H54 (cell line): ENCODE measurements at regions not wholly inside any gene's neighbourhood (a gene's known extent, or its start where the extent isn't known, plus 50 kb on each side); places are given as distances from the start of the nearest gene placed in this dataset.

Source experiments
- DNase-seq: peaks from one replicate; pipeline ENCODE4 v3.0.0; 2011; ENCODE audit warnings: low spot score, mixed read lengths; ENCODE audit not compliant: insufficient read length
- FAIRE-seq: peaks from 3 replicates; lab custom pipeline; 2011; peaks lifted over from hg19 to GRCh38; lab: Jason Lieb, UNC
- POLR2A ChIP-seq: IDR thresholded peaks from 2 replicates; pipeline ENCODE4 v1.6.1; 2011; ENCODE audit warnings: low read depth, mild to moderate bottlenecking, low read length

DNA sequence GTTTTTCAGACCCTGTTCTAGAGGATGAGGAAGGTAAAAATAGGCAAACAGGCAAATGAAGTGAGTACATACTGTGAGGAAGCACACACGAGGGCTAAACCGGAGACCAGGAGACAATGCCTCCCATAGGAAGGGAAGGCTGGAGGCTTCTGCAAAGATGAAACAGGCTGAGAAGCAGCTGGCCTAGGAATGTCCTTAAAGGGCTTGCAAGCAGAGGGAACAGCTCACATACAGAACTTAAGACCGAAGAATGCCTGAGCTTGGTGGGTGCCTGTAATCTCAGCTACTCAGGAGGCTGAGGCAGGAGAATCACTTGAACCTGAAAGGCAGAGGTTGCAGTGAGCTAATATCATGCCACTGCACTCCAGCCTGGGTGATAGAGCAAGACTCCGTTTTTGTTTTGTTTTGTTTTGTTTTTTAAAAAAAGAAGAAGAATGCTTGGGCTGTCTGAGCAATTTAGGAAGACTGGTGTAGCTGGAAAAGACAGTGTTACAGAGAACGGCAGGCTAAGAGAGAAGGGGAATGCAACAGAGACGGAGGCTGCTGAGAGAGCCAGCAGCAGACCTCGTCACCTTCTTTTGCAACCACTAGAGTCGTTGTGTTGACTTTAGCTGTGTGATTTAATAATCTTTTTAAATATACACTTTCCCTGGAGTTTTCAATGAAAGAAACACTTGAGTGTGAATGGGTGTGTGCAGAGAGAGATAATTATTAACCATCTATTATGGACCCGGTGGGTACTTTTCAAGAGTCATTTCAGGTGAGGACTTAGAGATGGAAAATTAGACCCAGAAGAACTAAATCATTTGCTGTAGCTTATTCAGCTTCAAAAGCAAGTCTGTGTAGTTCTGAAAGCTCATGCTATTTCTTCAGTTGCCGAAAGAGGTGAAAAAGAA, 232.8 kb downstream of the GALR1 start:
- DNase-seq, result no peak
- no peak for TF ChIP-seq POLR2A
- FAIRE-seq, result no peak

DNA sequence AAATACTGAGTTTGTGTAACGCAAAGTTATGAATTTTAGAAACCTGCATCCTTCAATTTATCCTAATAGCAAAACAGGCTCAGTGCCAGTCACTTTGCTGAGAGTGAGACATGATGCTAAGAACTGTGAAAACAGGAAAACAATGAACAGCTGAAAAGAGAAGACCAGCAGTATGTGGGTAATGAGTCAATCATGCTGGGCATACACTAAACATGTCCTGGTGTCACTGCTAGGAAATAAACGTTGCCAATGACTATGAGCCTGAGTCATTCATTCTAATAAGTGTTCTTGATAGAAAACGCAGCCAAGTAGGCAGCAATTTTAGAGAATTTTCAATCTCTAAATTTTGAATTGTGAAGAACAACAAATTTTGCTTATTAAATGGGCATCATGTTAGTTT, 237.3 kb downstream of the GALR1 start:
- DNase-seq (no peak), FAIRE-seq (no peak)
- no peak for TF ChIP-seq POLR2A

DNA sequence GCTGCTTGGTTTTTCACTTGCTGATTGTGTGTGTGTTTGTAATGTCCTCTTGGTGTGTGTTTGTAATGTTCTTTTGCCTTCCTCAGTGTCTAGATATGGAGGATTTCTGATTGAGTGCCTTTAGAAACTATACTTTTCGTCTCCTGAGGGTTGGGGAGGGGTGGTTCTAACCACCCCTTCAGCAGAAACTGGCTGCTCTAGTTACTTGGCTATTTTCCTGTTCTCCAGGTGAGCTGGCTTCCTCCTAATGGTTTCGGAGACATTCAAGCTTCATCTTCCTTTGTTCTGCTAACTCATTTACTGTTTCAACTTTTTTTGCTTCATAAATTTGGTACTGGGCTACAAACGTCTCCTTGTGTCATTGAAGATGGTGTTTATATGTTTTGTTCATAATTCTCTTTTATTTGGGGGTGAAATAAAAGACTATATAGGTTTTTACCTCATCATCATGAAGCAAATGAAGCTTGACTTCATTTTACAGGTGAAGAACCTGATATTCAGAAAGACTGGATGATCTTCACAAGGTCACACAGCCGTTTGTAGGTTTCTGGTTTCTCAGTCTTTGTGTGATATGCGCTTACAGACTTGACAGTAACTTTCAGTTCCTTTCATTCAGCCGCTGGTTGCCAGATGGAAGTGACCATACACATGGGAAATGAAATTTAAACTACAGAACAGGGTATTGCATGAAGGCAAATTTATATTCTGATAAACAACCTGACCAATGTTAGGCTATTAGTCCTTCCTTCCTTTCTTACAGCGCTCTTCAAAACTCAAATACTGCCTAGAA, 238.5 kb downstream of the GALR1 start:
- DNase-seq (no peak), FAIRE-seq (no peak)
- TF ChIP-seq POLR2A, result no peak

DNA sequence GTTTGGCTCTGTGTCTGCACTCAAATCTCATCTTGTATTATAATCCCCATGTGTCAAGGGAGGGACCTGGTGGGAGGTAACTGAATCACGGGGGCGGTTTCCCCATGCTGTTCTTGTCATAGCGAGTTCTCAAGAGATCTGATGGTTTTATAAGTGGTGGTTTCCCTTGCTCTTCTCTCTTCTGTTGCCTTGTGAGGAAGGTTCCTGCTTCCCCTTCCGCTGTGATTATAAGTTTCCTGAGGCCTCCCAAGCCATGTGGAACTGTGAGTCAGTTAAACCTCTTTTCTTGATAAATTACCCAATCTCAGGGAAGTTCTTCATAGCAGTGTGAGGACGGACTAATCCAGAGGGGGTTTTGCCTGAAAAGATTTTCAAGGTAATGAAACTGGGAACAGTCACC, 245.4 kb downstream of the GALR1 start:
- DNase-seq, result no peak
- no peak for FAIRE-seq

DNA sequence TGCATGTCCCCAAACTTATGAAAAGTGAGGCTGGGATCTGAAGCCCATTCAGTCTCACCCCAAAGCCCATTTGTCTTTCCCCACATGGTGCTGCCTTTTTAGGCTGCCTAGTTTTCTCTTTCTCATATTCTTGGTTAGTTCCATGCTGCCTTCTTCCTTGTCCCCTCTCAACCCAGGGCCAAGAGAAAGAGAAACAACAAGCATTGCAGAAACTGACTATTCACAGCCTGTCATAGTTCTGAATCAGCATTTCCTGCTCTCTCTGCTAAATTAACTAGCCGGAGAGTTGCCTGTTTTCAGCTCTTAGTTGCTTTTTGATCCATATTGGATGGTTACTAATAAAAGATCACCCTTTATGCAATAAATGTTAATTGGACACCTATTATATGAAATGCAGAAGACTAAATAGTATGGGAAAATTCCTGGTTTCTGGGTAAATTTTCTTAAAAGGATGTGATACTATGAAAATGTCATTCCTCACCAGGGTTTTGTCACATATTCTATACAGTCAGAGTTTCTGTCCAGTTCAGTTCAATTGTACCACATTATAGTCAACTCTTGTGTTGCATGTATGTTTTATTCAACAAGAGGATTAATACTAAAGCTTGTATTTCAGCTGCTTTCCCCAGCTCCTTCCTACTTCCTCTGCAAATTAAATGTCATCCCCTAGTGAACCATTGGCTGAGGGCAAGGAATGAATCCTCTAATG, 246.5 kb downstream of the GALR1 start:
- DNase-seq, result no peak
- FAIRE-seq, result no peak
- TF ChIP-seq POLR2A, result no peak

More for the DNA sequence above, 245.4 kb downstream of the GALR1 start:
- TF ChIP-seq POLR2A, result no peak

DNA sequence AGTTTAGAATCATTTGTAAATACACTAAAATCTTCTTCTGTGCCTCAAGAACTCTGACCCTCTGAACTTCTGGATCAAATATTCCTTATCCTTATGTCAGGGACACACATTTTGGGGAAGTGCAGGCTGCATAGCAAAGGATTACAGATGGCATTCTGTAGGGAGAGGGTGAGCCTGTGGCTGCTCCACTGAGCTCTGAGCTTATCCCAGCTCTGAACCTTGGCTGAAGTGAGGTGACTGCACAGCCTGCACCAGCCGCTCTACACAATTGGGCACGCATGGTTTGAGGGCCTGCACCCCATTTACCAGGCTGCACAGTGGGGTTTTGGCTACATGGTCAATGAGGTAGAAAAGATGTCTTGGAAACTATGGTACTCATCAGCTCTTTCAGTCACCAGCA, 251.6 kb downstream of the GALR1 start:
- DNase-seq, result no peak
- FAIRE-seq, result no peak
- no peak for TF ChIP-seq POLR2A

GRCh38 chr18:77505499-77505898, 255.9 kb downstream of the GALR1 start:
- no peak for TF ChIP-seq POLR2A
- FAIRE-seq (no peak), DNase-seq (no peak)

DNA sequence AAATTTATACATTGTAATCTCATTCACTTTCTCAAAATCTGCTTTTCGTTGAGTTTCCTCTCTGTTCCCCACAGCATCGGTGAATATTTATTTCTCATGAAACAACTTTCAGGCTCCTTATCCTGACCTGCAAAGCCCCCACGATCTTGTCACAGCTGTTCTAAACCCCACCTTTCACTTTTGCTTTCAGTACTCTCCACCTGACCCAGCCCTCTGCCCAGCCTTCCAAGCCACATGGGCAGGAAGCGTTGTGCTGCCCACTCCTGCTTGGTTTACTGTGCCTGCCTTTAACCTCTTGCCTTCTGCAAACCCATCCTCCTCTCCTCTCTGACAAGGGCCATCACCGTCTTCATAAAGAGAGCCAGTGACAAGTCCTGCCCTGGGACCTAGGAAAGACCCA, 262.5 kb downstream of the GALR1 start:
- TF ChIP-seq POLR2A, result no peak
- FAIRE-seq (no peak), DNase-seq (no peak)

- DNase-seq, result no peak
- no peak for TF ChIP-seq POLR2A
- FAIRE-seq, result no peak
Measured at GRCh38 chr18:77517901-77518300, 268.3 kb downstream of the GALR1 start.

DNA sequence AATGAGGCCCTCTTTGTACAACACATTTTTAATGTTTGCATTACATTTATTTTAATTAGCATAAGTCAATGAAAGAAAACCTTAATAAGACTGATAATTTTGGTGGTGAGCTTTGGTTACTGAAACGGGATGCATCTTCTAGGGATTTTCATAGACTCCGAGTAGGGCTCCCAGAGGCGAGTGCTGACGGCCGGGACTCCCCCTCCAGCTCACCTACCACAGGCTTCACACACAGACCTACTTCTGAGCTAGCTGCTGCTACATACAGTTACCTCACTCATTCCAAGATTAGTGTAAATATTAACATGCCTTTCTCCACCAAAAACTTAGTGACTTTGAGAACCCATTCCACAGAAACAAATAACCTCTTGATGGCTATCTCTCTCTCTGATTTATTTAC, 271.1 kb downstream of the GALR1 start:
- DNase-seq (no peak), FAIRE-seq (no peak)
- no peak for TF ChIP-seq POLR2A

- FAIRE-seq (no peak), DNase-seq (no peak)
- no peak for TF ChIP-seq POLR2A
Measured at GRCh38 chr18:77522051-77522675, 272.5 kb downstream of the GALR1 start.

DNA sequence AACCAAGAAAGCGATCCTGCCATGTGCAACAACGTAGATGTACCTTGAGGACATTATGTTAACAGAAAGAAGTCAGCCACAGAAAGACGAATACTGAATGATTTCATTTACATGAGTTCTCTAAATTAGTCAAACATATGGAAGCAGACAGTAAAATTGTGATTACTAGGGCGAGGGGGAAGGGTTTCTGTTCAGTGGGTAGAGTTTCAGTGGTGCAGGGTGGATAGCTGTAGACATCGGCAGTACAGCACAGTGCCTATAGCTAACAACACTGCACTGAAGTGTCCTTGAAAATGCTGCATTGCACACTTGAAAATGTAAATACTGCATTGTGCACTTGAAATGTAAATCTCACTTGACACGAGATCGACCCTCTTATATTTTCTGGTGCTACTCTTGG, 275.3 kb downstream of the GALR1 start:
- DNase-seq (no peak), FAIRE-seq (no peak)
- no peak for TF ChIP-seq POLR2A

DNA sequence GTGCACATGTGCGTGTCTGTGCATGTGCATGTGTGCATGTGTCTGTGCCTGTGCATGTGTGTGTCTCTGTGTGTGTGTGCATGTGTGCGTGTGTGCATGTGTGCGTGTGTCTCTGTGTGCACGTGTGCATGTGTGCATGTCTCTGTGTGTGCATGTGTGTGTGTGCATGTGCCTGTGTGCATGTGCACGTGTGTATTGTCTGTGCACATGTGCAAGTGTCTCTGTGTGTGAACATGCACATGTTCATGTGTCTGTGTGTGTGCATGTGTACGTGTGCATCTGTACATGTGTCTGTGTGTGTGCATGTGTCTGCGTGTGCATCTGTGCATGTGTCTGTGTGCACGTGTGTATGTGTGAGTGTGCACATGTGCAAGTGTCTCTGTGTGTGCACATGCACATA, 277.3 kb downstream of the GALR1 start:
- no peak for FAIRE-seq
- TF ChIP-seq POLR2A, result no peak
- no peak for DNase-seq
